ENCODE measurements at regions not wholly inside any gene's neighbourhood (a gene's known extent, or its start where the extent isn't known, plus 50 kb on each side); places are given as distances from the start of the nearest gene placed in this dataset.
A peak's percentile ranks its signal among the peaks of the same experiment; 100 is the strongest.
"Not testable (repeated sequence)": the region's sequence is repeated elsewhere in the genome, so short reads cannot be mapped to it uniquely, and the experiment has no call there.

DNA sequence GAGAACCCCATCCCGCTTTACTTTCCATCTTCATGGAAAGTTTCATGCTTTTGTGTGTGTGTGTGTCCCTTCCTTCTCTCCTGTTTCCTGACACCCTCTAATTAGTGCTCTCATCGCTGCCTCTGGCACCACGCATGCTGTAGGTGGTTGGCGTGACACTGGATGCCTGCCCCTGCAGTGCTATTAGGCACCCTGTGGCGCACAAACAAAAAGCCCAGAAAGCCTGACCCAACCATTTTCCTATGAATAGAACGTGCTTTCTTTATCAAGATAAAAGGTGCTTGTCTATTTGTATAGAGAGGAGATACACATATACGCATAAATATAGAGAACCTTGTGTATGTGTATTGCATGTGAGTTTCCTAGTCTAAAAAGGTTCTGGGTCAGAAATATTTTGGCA is 120.8 kb upstream of the CDCA7L start:
- FAIRE-seq: no peak
- no peak for DNase-seq (ENCODE audit: low spot score)

- FAIRE-seq: no peak
- DNase-seq (ENCODE audit: low spot score): no peak
Measured at GRCh38 chr7:22064816-22065215, 119.1 kb upstream of the CDCA7L start.

DNA sequence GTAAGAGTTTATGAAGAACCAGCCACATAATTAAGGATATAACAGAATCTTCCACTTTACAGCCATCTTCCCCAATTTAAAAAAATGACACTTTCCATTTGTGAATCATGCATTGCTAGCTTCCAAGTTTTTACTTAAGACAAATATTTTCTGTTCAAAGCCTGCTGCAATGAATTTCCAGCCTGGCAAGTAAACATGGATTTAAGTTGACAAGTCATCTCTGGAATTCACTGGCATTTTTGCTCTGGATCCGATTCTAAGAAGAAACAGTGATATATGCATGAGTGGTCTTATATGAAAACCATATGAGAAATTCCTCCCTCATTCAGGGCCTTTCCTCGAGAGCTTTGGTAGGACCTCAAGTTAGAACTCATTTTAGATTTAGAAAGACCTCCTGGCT is 116.1 kb upstream of the CDCA7L start:
- FAIRE-seq (no peak), DNase-seq (ENCODE audit: low spot score) (no peak)

DNA sequence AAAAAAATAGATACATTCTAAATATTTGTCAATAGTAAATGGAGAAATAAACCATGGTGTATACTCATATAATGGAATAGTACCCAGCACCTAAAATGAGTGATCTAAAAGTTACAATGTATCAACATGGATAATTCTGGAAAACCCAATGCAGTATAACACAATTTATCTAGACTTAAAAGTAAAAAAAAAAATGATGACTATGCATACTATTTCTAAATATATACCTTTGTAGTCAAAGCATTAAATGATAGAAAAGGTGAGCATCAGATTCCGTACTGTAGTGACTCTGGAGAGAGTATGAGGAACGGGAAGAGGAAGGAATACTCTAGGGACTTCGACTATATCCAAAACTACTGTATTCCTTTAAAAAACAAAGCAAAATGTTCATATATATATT is 115.2 kb upstream of the CDCA7L start:
- no peak for FAIRE-seq
- DNase-seq (ENCODE audit: low spot score): no peak

- FAIRE-seq (no peak), DNase-seq (ENCODE audit: low spot score) (no peak)
Measured at GRCh38 chr7:22060197-22060596, 114.5 kb upstream of the CDCA7L start.

DNA sequence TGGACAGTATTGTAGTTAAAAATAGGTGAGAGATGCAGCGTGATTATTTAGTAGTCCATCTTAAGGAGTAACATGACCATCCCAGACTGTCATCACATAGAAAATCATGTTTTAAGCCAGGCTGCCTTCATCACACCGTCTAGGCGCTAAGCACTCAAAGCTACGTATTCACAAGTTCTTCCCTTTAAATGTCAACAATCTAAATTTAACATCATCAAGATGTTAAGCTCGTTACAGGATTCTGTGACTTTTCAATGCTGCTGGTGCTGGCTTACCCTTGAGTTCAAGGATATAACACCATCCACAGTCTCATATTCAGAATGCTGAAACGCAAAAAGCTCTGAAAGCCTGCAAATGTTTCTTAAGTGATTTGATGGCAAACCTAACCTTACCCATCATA is 109.5 kb upstream of the CDCA7L start:
- FAIRE-seq (no peak), DNase-seq (ENCODE audit: low spot score) (no peak)

GRCh38 chr7:22052674-22053365 is 107.1 kb upstream of the CDCA7L start:
- DNase-seq (ENCODE audit: low spot score) (no peak), FAIRE-seq (no peak)

DNA sequence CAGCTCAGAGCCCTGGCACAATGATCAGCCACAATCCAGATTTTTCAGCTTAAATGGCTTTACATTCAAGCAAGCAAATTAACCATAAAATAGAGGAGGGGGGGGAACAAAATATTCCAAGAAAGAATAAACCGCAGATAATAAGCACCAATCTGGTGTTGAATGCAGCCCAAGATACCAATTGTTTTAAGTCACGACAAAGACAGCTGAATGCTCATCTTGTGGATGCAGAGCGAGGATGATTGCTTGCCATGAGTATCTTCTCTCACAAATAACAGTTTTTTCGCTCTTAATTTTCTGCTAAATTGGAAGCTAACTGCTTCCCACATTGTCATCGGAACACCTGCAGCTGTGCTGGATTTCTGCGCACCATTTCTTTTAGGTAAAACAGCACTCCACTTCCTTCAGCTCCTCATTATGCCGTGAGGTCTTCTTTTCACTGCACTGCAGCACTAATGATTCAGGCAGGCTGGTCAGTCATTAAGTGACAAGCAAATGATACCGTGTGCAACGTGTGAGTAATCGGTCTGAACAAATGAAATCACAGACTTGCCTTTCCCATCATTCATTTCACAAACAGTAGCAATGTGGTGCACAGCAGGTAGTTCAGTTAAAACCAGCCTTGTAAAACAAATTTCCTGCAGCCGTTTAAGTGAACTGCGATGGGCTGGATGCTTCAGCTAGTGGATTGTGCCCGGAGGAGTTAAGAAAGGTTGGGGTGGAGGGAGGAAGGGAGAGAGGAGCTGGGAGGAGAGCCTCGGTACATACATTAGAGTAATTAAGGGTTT is 106.4 kb upstream of the CDCA7L start:
- no peak for DNase-seq (ENCODE audit: low spot score)
- FAIRE-seq: no peak

DNA sequence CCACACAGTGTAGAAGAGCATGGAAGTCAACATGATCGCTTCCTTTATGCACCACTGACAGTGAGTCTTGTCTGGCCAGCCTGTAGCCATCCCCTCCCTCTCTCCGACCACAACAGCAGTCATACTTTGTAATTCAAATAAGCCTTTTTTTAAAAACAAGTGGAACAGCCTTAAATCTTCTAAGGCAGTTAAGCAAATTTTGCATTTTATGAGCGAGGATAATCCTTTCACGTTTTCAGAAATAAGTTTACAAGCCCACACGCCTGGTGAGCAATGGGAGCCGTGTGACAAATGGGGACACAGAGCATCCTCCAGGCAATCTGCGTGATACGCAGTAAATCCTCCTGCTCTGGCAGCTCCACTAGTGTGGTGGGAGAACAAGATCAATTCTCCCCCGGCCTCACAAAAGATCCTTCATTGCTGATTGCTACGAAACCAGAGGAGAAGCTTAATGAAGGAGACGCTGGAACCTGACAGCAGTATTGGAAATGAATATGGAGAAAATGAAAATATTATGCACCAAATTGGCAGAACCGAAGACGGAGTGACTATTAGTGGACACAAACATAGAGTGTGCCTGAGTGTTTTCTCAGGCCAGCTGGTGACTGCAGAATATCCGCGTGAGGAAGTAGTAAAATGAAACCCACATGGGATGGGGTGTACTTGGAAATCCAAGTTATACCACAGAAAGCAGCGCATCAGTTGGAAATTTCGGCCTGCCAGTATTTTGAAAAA is 104.2 kb upstream of the CDCA7L start:
- DNase-seq (ENCODE audit: low spot score): no peak
- no peak for FAIRE-seq

DNA sequence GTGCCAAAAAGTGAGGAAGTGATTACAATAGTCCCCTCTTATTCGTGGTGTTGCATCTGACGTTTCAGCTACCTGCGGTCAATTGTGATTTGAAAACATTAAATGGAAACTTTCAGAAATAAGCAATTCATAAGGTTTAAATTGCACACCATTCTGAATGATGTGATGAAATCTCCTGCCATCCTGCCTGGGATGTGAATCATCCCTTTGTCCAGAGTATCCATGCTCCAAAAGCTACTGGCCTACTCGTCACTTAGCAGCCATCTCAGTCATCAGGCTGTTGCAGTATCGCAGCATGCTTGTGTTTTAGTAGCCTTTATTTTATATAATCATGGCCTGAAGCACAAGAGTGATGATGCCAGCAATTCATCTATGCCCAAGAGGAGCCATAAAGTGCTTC is 97.7 kb upstream of the CDCA7L start:
- no peak for DNase-seq (ENCODE audit: low spot score)
- no peak for FAIRE-seq

- DNase-seq (ENCODE audit: low spot score): no peak
- FAIRE-seq: no peak
Measured at GRCh38 chr7:22040923-22041595, 95.4 kb upstream of the CDCA7L start.

DNA sequence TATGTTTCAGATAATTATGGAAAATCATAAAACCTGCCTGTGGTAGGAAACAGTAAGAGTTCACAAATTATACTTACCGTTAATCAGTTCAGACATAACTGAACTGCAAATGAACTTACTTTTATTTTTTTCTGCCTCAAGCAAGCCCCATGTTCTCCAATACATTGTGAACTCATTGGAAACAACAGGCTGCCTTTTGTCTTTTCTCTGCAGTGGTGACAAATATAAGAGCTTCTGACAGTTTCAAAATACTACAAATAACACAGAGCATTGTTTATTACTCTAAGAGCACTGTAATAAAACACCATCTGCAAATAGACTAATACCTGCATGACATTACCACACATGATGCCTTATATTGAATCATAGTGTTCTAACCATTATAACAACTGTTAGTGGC is 94.0 kb upstream of the CDCA7L start:
- no peak for FAIRE-seq
- no peak for DNase-seq (ENCODE audit: low spot score)

DNA sequence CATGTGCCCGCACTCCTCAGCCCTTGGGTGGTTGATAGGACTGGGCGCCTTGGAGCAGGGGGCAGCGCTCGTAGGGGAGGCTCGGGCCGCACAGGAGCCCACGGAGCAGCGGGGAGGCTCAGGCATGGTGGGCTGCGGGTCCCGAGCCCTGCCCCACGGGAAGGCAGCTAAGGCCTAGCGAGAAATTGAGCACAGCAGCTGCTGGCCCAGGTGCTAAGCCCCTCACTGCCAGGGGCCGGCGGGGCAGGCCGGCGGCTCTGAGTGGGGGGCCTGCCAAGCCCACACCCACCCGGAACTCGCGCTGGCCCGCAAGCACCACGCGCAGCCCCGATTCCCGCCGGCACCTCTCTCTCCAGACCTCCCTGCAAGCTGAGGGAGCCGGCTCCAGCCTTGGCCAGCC is 86.7 kb upstream of the CDCA7L start:
- DNase-seq (ENCODE audit: low spot score); FAIRE-seq: not testable (repeated sequence)

DNA sequence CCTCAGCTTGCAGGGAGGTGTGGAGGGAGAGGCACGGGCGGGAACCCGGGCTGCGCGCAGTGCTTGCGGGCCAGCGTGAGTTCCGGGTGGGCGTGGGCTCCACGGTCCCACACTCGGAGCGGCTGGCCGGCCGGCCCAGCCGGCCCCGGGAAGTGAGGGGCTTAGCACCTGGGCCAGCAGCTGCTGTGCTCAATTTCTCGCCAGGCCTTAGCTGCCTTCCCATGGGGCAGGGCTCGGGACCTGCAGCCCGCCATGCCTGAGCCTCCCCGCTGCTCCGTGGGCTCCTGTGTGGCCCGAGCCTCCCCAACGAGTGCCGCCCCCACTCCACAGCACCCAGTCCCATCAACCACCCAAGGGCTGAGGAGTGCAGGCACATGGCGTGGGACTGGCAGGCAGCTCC is 83.0 kb upstream of the CDCA7L start:
- not testable (repeated sequence) for DNase-seq (ENCODE audit: low spot score)

GRCh38 chr7:22027475-22027874 is 81.8 kb upstream of the CDCA7L start:
- FAIRE-seq (no peak), DNase-seq (ENCODE audit: low spot score) (no peak)

More for the DNA sequence above, 83.0 kb upstream of the CDCA7L start:
- not testable (repeated sequence) for FAIRE-seq

DNA sequence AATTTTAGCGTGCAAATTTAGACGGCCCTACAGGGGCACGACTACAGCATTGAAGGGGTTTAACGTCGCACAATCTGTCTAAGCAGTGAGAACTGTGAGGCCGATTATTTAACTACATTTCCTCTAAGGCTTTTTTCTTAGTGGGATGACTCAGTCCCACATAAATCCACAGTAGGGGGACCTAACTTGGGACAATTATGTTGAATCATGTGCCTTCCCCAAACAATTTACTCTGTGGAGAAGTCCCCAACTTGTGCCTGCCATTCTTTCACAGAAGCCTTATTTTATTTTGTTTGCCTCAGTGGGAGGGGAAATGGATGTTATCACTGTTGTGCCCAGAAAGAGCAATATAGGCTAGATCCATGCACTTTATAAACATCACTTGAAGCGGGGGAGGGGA is 80.3 kb upstream of the CDCA7L start:
- FAIRE-seq (no peak), DNase-seq (ENCODE audit: low spot score) (no peak)

DNA sequence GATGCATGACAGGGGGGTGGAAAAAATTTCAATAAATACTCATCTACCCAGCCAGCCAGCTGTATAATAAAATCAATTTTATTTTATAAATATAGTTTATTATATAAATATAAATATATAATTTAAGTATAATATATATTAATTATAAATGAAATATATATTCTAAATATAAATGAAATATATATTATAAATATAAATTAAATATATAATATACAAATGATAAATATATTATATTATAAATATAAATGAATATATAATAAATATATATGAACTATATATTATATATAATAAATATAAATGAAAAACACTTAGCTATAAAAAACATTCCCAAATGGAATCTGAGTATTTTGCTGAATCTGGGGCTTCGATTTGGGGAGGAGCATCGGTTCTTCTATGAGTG is 79.4 kb upstream of the CDCA7L start:
- DNase-seq (ENCODE audit: low spot score): no peak

DNA sequence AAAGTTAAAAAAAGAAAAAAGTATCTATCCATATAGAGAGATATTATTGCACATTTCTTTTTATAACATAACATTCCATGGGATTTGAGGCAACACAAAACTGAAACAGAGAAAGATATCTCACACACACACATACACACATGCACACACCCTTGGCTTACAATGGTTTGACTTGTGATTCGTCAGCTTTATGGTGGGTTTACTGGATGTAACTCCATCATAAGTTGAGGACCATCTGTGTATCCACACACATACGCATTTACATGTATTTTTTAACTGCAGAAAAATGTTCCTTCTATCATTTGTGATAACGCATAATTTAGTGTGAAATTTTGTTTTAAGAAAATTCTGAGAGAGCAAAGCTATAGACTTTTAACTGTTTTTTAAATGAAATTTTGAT is 74.2 kb upstream of the CDCA7L start:
- FAIRE-seq (no peak), DNase-seq (ENCODE audit: low spot score) (no peak)

More for the DNA sequence above, 79.4 kb upstream of the CDCA7L start:
- peak; percentile 96 for FAIRE-seq

DNA sequence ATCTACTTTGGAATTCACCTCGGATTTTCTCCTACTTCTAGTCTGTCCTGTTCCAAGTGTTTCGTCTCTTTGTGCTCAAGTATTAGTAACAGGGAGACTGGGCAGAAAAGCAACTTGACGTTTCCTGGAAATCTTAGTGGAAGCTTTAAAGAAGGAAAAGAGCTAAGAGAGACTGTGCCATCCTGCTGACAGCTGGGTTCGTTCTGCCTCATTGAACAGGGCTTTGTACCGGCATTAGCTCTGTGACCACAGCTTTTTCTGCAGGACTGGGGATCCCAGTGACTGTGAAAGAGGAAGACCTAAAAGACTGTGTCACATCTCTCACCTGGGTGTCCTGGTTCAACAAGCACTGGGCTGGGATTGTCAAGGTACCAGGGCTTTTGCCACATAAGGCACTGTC is 70.8 kb upstream of the CDCA7L start:
- peak; percentile 59 for FAIRE-seq
- DNase-seq (ENCODE audit: low spot score): no peak

- no peak for DNase-seq (ENCODE audit: low spot score)
- FAIRE-seq: no peak
Measured at GRCh38 chr7:22013711-22014110, 68.0 kb upstream of the CDCA7L start.

- FAIRE-seq (no peak), DNase-seq (ENCODE audit: low spot score) (no peak)
Measured at GRCh38 chr7:22008683-22009082, 63.0 kb upstream of the CDCA7L start.

DNA sequence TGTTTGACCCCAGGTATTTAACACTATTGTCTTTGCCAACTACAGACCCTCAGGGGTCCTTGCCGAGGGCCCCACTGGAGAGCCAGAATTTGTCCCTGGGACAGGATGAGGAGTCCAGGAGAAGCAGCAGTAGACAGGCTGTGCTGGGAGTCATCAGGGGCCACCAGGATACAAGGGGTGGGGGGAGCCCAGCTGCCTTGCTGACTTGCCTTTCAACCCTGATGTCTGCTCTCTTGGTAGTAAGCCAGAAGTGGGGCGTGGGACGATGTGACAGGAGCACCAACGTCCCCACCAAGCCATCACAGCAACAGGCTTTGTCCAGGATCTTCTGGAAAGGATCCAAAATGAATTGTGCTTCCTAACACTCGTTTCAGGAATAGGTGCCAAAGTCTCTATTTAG is 62.4 kb upstream of the CDCA7L start:
- DNase-seq (ENCODE audit: low spot score) (no peak), FAIRE-seq (no peak)
